ENCODE measurements at regions not wholly inside any gene's neighbourhood (a gene's known extent, or its start where the extent isn't known, plus 50 kb on each side); places are given as distances from the start of the nearest gene placed in this dataset.

DNA sequence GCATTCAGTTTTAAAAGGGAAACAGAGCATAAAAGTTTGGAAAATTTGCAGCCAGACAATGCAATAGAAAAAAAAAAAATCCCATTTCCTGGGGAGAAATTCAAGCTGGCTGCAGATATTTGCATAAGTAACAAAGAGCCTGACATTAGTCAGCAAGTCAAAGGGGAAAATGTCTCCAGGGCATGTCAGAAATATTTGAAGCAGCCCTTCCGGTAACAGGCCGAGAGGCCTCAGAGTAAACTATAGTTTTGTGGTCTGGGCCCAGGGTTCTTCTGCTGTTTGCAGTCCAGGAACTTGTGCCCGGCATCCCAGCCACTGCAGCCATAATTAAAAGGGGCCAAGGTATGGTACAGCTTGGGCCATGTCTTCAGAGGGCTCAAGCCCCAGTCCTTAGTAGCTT lies 411.6 kb upstream of the BCHE start:
- no peak for TF ChIP-seq EZH2 (IDR thresholded peaks at IDR 0.05; ENCODE audit: insufficient read depth, poor library complexity, severe bottlenecking)
- no peak for TF ChIP-seq EZH2phosphoT487 (IDR thresholded peaks at IDR 0.05; ENCODE audit: insufficient read depth, low read depth)
